GM19035 (cell line): ENCODE measurements at regions not wholly inside any gene's neighbourhood (a gene's known extent, or its start where the extent isn't known, plus 50 kb on each side); places are given as distances from the start of the nearest gene placed in this dataset.

Experiments
- ATAC-seq: cut with Tn5 transposase; IDR thresholded peaks from one replicate; pipeline ENCODE4 v1.9.1; 2021; ENCODE audit not compliant: unreplicated experiment

GRCh38 chr2:157052685-157053224 is 204.8 kb upstream of the GALNT5 start:
- no peak for ATAC-seq

GRCh38 chr2:157053876-157054275 is 203.6 kb upstream of the GALNT5 start:
- no peak for ATAC-seq

DNA sequence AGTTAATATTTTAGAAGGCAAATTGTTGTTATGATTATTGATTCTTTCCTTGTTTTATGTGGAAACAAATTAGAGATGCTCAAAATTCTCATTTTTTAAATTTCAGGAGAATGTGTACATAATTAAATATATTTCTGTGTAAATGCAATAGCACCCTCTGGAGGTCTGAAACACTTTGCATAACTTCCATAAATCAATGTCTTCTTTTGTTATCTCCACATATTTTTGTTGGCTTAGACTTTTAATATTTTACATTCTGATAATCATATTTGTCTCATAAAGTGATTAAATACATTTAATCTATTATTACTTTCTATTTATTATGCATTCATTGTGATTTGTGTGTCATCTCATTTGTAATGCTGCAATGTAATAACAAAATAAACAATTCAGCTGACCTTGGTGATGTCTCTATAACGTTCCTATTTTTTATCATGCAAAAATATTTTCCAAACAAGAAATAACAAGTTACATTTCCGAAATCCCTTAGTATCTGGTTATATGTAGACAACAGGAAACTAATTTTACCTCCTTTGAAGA is 201.8 kb upstream of the GALNT5 start:
- ATAC-seq, result no peak

DNA sequence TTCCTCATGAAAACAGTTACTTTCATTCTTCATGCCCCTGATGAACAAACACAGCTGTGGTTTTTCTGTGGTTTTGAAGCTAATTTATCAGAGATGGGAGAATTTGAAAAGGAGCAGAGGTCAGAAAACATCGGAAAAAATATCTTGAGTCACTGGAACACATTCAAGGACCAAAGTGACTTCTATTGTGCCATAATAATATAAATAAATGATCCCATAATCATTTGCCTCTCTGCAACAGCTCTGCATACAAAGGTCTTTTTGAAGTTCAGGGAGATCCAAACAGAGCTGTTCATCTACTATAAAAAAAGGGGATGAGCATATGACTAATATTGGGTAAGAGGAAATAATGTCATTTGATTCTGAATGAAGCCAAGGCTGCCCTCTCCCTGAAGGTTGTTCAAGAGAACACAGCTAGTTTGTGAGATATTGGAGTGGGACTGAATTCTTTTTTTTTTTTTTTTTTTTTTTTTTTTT is 201.3 kb upstream of the GALNT5 start:
- no peak for ATAC-seq

DNA sequence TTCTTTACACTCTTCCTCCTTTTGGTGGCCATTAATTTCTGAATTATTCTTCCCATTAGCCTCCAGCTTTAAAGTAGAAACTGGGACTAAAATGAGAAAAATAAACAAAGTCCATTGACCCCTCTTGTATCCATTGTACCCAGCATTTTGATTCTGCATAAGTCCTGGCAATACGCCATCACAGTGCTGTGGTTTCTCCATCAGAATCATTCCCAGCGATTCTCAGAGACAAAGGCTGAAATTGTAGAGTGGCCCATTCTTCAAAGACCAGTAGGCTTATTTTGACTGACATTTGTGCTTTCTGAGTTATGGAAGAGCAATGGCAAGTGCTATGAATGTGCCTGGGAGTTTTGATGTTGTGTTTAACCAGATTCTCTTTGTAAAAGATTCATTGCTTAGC is 199.3 kb upstream of the GALNT5 start:
- no peak for ATAC-seq

- no peak for ATAC-seq
These were observed 198.5 kb upstream of the GALNT5 start for GRCh38 chr2:157059036-157059435.

DNA sequence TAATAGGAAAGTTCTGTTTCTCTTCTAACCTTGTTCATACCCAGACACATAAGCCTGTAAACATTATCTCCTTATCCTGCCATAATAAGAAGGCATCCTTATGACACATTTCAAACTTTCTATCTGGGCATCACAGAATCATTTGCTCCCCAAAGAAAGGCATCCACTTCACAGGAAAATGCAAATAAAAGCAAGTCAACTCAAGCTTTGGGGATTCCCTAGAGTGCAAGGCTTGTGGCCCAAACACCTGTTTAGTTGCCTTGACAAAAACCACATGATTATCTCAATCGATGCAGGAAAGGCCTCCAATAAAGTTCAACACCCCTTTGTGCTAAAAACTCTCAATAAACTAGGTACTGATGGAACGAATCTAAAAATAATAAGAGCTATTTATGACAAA is 195.7 kb upstream of the GALNT5 start:
- ATAC-seq, result peak; percentile 95

DNA sequence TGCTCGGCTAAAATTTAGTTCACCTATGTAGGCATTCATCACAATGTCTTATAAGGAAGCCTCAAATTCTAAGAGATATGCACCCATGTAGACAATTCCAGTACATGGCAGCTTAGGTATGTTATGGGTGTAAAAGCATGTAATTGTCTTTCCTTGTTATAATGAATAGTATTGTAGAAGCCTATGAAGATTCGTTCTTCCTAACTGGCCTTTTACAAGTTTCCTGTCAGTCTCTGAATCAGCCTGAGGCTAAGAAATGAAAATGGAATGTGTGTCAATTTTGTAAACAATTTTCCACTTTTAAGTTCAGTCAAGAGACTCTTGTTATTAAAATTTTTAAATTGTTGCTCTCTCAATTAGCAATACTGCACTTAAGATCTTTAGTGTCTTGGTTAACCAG is 189.9 kb upstream of the GALNT5 start:
- ATAC-seq, result no peak

DNA sequence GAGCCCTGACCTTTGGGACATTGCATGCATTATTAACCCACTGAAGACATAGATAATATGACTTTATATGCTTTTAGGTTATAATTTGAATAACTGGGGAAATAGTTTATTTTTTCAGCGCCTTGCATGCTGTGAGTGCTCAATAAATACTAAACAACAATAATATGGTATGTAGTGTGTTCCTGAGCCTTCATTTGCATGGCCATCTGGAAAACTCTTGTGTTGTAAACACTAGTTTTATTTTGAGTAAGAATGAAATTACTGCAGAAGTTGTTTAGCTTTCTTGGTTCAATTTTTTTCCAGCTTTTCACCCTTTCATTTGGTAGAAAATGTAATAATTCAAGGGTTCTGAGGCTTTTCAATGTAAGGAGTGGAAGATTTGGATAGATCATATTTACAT is 189.3 kb upstream of the GALNT5 start:
- ATAC-seq, result no peak

GRCh38 chr2:157075924-157076323 is 181.6 kb upstream of the GALNT5 start:
- ATAC-seq, result no peak

- peak; percentile 61 for ATAC-seq
These were observed 180.9 kb upstream of the GALNT5 start for GRCh38 chr2:157076526-157077161.

GRCh38 chr2:157077753-157078350 is 179.7 kb upstream of the GALNT5 start:
- no peak for ATAC-seq

- ATAC-seq, result no peak
These were observed 174.6 kb upstream of the GALNT5 start for GRCh38 chr2:157082950-157083349.

DNA sequence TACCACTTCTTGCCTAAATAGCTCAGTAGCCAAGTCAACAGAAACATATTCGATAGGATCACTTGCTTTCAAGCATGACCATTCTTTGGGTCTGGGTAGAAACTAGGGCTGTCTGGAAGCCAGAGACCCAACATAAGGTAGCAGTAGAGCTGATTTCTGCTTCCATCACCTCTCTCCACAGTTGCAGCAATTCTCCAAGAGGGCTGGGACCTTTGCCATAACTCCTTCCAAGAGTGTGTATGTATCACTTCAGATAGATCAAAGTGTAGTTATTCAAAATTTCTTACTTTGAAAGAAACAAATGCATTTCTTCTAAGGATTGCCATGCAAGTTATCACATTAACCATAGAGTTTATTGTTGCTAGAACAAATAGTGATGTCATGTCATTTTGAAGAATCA is 172.0 kb upstream of the GALNT5 start:
- ATAC-seq, result no peak

- no peak for ATAC-seq
These were observed 170.0 kb upstream of the GALNT5 start for GRCh38 chr2:157087373-157088002.

- no peak for ATAC-seq
These were observed 163.8 kb upstream of the GALNT5 start for GRCh38 chr2:157093666-157094065.

DNA sequence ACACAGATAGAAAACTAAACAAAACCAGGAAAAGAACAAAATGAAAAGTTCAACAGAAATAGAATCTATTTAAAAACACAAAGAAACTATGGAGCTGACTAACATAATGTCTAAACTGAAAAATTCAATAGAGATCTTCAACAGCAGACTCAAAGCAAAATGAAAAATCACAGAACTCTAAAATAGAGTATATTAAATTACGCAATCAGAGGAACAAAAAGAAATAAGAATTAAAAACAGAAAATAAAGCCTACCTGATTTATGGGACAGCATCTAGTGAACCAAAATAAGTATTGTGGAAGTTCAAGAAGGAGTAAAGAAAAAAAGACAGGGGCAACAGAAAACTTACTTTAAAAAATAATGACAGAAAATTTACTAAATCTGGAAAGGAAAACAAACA is 152.1 kb upstream of the GALNT5 start:
- no peak for ATAC-seq

DNA sequence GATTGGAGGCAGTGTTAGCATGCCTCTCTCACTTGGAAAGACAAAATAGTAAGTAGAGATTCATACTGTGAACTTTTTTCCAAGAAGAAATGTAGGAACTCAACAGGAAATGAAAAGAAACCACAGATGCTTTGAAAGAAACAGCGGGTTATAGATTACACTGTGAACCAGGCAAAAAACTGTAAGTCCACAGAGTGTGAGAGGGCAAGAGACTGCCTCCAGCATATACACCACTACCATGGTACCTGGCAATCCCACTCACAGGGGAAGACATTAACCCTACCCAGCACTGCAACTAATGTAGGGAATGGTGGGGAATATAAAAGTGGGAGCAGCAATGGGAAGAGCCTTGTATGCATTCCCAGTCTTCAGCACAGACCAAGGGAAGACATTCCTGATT is 150.6 kb upstream of the GALNT5 start:
- no peak for ATAC-seq

GRCh38 chr2:157107460-157107859 is 150.0 kb upstream of the GALNT5 start:
- ATAC-seq, result no peak

DNA sequence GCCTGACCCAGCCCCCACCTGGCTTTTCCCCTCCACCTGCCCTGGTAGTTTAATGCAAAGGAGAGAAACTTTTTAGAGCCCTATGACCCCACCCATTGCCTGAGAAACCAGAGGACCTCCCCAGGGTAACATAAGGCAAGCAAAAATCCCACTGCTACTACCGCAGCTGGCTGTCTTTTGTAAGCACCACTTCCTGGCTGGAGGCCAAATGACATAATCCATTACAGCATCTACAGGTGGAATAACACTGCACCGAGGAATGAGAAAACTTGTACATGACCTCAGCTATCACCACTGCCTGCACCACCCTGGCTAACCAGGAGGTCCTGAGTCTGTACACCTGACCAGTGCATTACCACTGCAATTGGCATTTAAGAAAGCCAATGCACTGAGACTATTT is 149.6 kb upstream of the GALNT5 start:
- no peak for ATAC-seq

DNA sequence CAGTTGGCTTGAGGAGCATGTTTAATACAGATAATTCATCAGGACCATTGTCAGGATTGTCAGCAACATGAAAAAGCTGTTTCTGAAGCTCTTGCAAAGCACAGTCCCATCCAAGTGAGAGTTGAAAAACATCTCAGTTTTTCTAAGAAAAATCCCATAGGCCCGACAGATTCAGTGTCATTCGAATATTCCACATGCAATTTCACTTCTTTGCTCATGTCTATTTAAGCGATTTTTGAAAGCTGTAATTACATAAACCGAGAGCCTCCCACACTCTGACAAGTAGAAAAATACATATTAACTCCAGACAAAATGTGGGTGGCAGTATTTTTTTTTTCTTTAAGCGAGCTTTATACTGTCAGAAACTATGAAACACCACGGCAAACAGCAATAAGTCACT is 134.7 kb upstream of the GALNT5 start:
- ATAC-seq, result no peak

GRCh38 chr2:157124731-157125130 is 132.8 kb upstream of the GALNT5 start:
- ATAC-seq, result no peak
